Stimulated activated naive CD8-positive, alpha-beta T cell treated with anti-CD3 and anti-CD28 coated beads, Interleukin-15, Interleukin-2, amounts not matched to agents 100 U/mL and 50 U/mL, for 24 hours (primary cell): ENCODE measurements at regions not wholly inside any gene's neighbourhood (a gene's known extent, or its start where the extent isn't known, plus 50 kb on each side); places are given as distances from the start of the nearest gene placed in this dataset.

ENCODE experiments used
- ATAC-seq: fragments of 150-1000 bp; cut with Tn5 transposase; one replicate; pipeline ENCODE4 v1.10.0; 2021
- DNase-seq: peaks from one replicate; pipeline ENCODE4 v3.0.0; 2021

DNA sequence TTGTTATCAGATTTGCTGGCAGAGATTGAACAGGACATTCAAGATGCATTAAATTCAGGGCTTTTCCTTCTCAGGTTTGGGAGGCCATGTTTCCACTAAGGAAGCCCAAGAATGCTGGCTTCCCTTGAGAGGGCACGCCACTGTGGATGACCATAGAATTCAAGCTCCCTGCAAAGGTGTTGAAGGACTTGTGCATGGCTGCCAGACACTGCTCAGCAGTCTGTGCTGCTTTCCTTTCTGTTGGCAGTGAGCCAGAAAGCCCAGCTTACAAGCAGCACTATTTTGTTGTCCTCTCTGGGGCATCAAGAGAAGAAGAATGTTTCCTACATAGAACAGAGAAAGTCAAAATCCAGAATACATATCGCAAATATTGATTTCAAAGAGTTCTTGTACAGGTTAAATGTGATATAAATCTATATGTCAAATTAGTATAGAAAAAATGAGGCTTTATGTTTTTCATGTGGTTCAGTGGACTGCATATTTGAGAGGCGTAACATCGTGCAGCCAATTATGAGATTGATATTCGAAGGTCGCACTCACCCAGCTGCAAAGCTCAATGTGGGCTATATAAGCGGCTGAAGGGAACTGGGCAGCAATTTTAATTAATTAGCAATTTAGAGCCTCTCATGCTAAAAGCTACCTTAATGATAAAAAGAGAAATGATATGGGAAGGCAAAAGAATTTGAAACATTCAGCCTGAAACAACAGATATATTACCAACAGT, 103.1 kb upstream of the ISL1 start:
- no peak for ATAC-seq
- no peak for DNase-seq

DNA sequence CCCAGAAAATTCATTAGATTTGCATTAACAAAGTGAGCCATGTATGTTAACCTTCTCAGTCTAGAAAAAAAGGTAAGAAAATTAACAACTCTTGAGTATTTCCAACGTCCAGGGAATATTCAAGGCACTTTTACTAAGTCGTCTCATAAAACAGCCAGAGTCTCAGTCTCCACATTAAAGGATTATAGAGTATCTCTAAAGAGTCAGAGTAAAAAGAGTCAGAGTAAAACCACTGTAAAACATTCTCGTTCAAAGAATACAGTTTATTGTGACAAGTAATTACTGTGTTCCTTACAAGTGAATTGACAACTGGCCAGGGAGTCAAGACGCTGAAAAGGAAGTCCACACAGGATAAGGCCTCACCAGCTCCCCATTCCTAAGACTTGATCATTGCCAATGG, 97.2 kb upstream of the ISL1 start:
- DNase-seq, result no peak
- no peak for ATAC-seq

DNA sequence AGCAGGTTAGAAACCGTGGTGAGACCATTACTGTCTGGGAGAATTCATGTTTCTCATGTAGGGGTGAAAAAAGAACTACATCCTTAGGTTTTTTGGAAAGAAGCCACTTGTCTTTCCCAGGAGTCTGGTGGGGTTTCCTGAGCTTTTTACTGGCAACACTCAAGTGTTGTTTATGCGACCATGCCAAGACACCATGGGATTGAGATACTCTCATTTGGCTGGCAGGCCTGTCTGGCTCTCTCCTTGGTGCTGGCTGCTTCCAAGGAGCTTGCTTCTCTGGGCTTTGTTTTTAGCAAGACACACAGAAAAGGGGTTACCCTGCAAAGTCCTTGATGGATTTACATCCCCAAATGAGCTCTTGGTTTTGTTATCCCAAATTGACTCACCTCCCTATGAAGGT, 80.9 kb upstream of the ISL1 start:
- ATAC-seq (no peak), DNase-seq (no peak)

DNA sequence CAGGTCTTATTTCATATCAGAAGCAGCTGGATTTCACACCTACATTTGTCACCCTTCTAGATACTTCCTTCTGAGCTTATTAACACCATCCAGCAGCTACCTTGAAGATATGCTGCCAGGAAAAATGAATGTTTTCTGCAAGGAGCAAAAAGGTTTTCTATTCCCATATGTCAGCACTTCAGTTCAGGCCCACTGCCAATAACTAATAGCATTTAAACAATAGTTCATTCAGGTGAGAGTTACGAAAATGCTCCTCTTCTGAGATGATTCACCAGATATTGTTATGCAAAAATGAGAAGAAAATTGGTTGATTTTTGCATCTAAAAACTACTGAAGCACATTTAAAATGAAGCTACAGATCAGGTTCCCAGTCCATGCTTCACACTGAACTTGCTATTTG, 56.4 kb upstream of the ISL1 start:
- ATAC-seq, result no peak
- no peak for DNase-seq
